Stomach (tissue), 8 donors: ENCODE measurements at regions not wholly inside any gene's neighbourhood (a gene's known extent, or its start where the extent isn't known, plus 50 kb on each side); places are given as distances from the start of the nearest gene placed in this dataset.

ENCODE experiments used
- DNase-seq, 2 donors: peaks; one replicate each; pipeline versions ENCODE4 v3.0.0 to v3.0.0-alpha.2; 2013 to 2019
- H3K27ac ChIP-seq, 5 donors: fragments of 200-600 bp in 4 of 5; sonication (generic) in 4 of 5; one replicate each; pipeline ENCODE4 v1.5.1; 2013 to 2019; ENCODE audit warnings: mild to moderate bottlenecking in 1 of 5, moderate library complexity in 1 of 5
- H3K27me3 ChIP-seq, 3 donors: fragments of 200-600 bp; sonication (generic); one replicate each; pipeline ENCODE4 v1.5.1; 2017 to 2019; ENCODE audit warnings: mixed run types in 1 of 3
- H3K36me3 ChIP-seq, 4 donors: fragments of 200-600 bp; sonication (generic); 1 replicate in 3 of 4; 2 replicates in 1 of 4; pipeline ENCODE4 v1.5.1; 2016 to 2019
- H3K4me1 ChIP-seq, 4 donors: fragments of 200-600 bp; sonication (generic); one replicate each; pipeline ENCODE4 v1.5.1; 2016 to 2019
- H3K4me3 ChIP-seq, 4 donors: fragments of 200-600 bp; sonication (generic) in 3 of 4; one replicate each; pipeline ENCODE4 v1.5.1; 2016 to 2019; ENCODE audit warnings: mild to moderate bottlenecking in 1 of 4
- H3K9me3 ChIP-seq, 4 donors: fragments of 200-600 bp; sonication (generic); one replicate each; pipeline ENCODE4 v1.5.1; 2016 to 2019
- EP300 ChIP-seq: sonication (generic); formaldehyde crosslinking; IDR thresholded peaks from one replicate; pipeline ENCODE4 v1.6.1; 2017; ENCODE audit warnings: antibody characterized with exemption
- POLR2A ChIP-seq, 4 donors: fragments of 450-650 bp; IDR thresholded peaks; one replicate each; pipeline ENCODE4 v1.6.1; 2016; ENCODE audit warnings: antibody characterized with exemption in 4 of 4, control low read depth in 2 of 4, mild to moderate bottlenecking in 1 of 4, moderate library complexity in 1 of 4
- POLR2AphosphoS5 ChIP-seq, 3 donors: sonication (generic); formaldehyde crosslinking; IDR thresholded peaks; one replicate each; pipeline ENCODE4 v1.6.1; 2016; ENCODE audit warnings: antibody characterized with exemption in 3 of 3
- WGBS, 5 donors: extraction: QIAGEN DNeasy Blood & Tissue Kit in 3 of 5; methylation state at CpG; one replicate each; pipeline versions ENCODE4 v1.1.5 to v1.1.7; 2013 to 2018; 5-methylcytosine and 5-hydroxymethylcytosine counted together
- intact Hi-C: fragments of 100-400 bp; cut with DNase I; formaldehyde crosslinking; loops from one replicate; pipeline ENCODE4 v1.15.1; 2023; ENCODE audit warnings: low total_unique reads
- TF ChIP-seq, protein P1 (sequence below), 7 experiments: fragments of 450-650 bp in 4 of 7; fragments of 200-600 bp in 3 of 7; sonication (generic) in 3 of 7; IDR thresholded peaks; one replicate each; pipeline ENCODE4 v1.5.1; 2016 to 2019; ENCODE audit warnings: antibody characterized with exemption in 7 of 7, control low read depth in 2 of 7, mild to moderate bottlenecking in 1 of 7
- donor health status: healthy with polysubstance abuse.
- donor health status: Bipolar disorder and iron deficiency.
- donor health status: healthy.

DNA sequence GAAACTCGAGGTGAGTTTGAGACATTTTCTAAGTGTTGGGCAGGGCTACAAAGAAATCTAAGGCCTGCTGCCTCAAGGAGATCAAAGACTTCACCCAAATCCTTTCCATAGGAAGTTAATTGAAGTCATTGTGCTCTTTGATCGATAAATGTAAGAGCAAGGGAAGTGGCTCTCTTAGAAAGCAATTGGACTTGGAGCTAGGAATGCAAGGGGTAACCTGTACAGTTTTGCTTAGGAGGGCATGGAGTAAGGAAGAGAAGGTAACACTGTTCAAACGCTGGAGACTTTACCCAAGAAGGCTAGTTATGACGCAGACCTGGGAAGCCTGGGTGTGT is 418.0 kb upstream of the PROX1 start:
- H3K27ac ChIP-seq = no peak overlapping the region
- intact Hi-C loops = loop anchor here (10.0 kb wide), 1 partner anchor 555 kb away; no protein-coding TSS in a partner anchor
- TF ChIP-seq, protein P1, sequence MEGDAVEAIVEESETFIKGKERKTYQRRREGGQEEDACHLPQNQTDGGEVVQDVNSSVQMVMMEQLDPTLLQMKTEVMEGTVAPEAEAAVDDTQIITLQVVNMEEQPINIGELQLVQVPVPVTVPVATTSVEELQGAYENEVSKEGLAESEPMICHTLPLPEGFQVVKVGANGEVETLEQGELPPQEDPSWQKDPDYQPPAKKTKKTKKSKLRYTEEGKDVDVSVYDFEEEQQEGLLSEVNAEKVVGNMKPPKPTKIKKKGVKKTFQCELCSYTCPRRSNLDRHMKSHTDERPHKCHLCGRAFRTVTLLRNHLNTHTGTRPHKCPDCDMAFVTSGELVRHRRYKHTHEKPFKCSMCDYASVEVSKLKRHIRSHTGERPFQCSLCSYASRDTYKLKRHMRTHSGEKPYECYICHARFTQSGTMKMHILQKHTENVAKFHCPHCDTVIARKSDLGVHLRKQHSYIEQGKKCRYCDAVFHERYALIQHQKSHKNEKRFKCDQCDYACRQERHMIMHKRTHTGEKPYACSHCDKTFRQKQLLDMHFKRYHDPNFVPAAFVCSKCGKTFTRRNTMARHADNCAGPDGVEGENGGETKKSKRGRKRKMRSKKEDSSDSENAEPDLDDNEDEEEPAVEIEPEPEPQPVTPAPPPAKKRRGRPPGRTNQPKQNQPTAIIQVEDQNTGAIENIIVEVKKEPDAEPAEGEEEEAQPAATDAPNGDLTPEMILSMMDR (IDR thresholded peaks at IDR 0.05) = no peak
- TF ChIP-seq POLR2A (IDR thresholded peaks at IDR 0.05) = no peak
- no peak for TF ChIP-seq POLR2AphosphoS5 (IDR thresholded peaks at IDR 0.05)
- TF ChIP-seq EP300 = no peak
- H3K27me3 ChIP-seq = no peaks in the 10 kb centered on the region
- no peaks in the 10 kb centered on the region for H3K36me3 ChIP-seq
- no peaks in the 10 kb centered on the region for H3K9me3 ChIP-seq
- 64 to 79% (median 70%) methylated on average over 4 of the region's 4 CpGs for WGBS, 5 donors
- H3K4me3 ChIP-seq = no peak overlapping the region
- no peak for DNase-seq
- H3K4me1 ChIP-seq = no peaks in the 10 kb centered on the region

DNA sequence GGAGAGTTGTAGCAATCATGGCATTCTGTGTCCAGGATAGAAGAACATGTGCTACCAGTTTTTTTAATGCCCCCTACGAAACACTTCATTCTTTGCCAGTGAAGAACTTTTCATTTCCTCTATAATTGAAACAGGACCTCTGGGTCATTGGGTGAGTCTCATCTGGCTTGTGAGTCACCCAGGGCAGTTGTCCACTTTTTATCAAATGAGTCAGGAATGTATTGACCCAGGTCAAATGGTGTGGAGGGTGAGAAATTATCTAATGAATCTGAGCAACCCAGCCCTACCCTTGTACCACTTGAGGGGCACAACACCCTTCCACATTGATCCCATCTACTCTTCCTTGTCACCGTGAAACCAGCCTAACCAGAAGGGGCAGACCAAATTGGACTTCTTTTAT is 417.3 kb upstream of the PROX1 start:
- no peaks in the 10 kb centered on the region for H3K36me3 ChIP-seq
- H3K9me3 ChIP-seq = no peaks in the 10 kb centered on the region
- H3K27me3 ChIP-seq = no peaks in the 10 kb centered on the region
- TF ChIP-seq POLR2A (IDR thresholded peaks at IDR 0.05) = no peak
- TF ChIP-seq EP300 = no peak
- no peak for TF ChIP-seq POLR2AphosphoS5 (IDR thresholded peaks at IDR 0.05)
- TF ChIP-seq, protein P1 (IDR thresholded peaks at IDR 0.05) = no peak
- intact Hi-C loops = no loop called here
- H3K4me1 ChIP-seq = no peaks in the 10 kb centered on the region
- 41 to 72% (median 60%) methylated on average over 2 of the region's 2 CpGs for WGBS, 5 donors
- no peak overlapping the region for H3K4me3 ChIP-seq
- DNase-seq = no peak
- H3K27ac ChIP-seq = no peak overlapping the region

DNA sequence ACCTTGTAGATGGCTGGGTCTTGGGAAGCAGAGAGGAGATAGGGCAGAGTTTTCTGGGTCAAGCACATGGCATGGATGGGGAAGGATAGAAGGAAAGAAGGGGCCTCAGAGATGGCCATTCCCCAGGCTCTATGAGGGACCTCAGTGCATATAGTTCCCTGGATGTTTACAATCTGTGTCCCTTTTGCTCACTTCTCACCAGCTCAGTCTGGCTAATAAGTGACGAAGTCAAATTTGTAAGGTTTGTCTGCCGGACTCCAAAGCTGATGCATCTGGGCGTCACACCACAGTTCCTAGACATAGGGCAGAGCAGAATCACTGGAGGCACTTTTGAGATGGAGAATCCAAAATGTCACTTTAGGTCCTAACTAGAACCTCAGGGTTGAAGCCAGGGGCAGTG is 416.4 kb upstream of the PROX1 start:
- intact Hi-C loops = no loop called here
- no peak for DNase-seq
- no peaks in the 10 kb centered on the region for H3K9me3 ChIP-seq
- 84 to 100% (median 92%) methylated on average over 3 of the region's 3 CpGs for WGBS, 5 donors
- no peaks in the 10 kb centered on the region for H3K4me1 ChIP-seq
- no peaks in the 10 kb centered on the region for H3K27me3 ChIP-seq
- H3K36me3 ChIP-seq = no peaks in the 10 kb centered on the region
- no peak overlapping the region for H3K27ac ChIP-seq
- H3K4me3 ChIP-seq = no peak overlapping the region
- TF ChIP-seq EP300 = no peak
- no peak for TF ChIP-seq POLR2AphosphoS5 (IDR thresholded peaks at IDR 0.05)
- no peak for TF ChIP-seq POLR2A (IDR thresholded peaks at IDR 0.05)
- TF ChIP-seq, protein P1 (IDR thresholded peaks at IDR 0.05) = no peak

DNA sequence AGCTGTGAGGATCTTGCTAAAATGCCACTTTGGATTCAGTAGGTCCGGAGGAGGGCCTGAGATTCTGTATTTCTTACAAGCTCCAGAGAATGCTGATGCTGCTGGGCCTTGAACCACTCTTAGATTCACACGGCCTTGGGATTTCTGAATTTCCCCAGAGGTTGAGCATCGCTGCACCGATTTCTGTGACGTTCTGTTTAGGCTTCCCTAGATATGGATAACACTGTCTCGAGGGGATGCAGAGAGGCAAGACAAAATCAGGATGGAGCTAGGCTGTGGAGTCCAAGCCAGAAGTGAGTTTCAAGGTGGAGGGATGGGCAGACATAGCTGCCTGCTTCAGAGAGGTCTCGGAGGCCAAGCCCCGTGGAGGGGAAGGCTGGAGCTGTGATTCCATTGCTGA is 415.9 kb upstream of the PROX1 start:
- Histone ChIP-seq H3K36me3 (no peaks in the 10 kb centered on the region), H3K4me3 (no peak overlapping the region), H3K27me3 (no peaks in the 10 kb centered on the region), H3K9me3 (no peaks in the 10 kb centered on the region), H3K4me1 (no peaks in the 10 kb centered on the region), H3K27ac (no peak overlapping the region)
- no peak for DNase-seq
- no peak for TF ChIP-seq EP300
- TF ChIP-seq POLR2AphosphoS5 (IDR thresholded peaks at IDR 0.05) = no peak
- TF ChIP-seq, protein P1 (IDR thresholded peaks at IDR 0.05) = no peak
- no peak for TF ChIP-seq POLR2A (IDR thresholded peaks at IDR 0.05)
- 87 to 94% (median 90%) methylated on average over 7 to 8 of the region's 8 CpGs for WGBS, 5 donors
- intact Hi-C loops = no loop called here
